Liver (tissue), 3 donors: ENCODE measurements at regions not wholly inside any gene's neighbourhood (a gene's known extent, or its start where the extent isn't known, plus 50 kb on each side); places are given as distances from the start of the nearest gene placed in this dataset.

Experiments
- TAF1 ChIP-seq: conservative IDR thresholded peaks from 2 replicates; pipeline ENCODE4 v1.6.1; 2016; ENCODE audit warnings: antibody characterized with exemption, mild to moderate bottlenecking
- TF ChIP-seq, protein P1 (sequence below): fragments of 150-350 bp; IDR thresholded peaks from 2 replicates; pipeline ENCODE4 v1.5.1; 2017; ENCODE audit warnings: improper control_type of control experiment, low read depth, low read length; ENCODE audit not compliant: missing input control
- donor health status: healthy.
- donor health status: healthy.

DNA sequence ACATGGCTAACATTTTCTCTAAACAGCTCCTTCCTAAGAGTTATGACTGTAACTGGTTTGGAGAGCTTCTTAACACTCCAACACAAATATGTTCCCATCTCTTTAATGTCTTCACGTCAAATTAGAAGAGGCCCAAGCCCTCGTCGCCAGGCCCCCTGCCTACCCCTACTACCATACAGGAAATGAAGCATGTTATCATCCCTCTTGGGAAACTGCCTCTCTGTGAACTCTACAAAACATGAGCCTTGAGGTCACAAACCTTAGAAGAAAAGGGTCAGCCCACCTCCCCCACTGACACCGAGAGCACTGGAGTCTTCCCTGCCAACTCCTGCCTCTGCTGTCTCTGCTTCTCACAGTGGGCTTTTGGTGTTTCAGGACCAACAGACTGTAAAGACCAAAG, 243.1 kb upstream of the STT3B start:
- TF ChIP-seq, protein P1, sequence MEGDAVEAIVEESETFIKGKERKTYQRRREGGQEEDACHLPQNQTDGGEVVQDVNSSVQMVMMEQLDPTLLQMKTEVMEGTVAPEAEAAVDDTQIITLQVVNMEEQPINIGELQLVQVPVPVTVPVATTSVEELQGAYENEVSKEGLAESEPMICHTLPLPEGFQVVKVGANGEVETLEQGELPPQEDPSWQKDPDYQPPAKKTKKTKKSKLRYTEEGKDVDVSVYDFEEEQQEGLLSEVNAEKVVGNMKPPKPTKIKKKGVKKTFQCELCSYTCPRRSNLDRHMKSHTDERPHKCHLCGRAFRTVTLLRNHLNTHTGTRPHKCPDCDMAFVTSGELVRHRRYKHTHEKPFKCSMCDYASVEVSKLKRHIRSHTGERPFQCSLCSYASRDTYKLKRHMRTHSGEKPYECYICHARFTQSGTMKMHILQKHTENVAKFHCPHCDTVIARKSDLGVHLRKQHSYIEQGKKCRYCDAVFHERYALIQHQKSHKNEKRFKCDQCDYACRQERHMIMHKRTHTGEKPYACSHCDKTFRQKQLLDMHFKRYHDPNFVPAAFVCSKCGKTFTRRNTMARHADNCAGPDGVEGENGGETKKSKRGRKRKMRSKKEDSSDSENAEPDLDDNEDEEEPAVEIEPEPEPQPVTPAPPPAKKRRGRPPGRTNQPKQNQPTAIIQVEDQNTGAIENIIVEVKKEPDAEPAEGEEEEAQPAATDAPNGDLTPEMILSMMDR, result no peak
- TF ChIP-seq TAF1, result no peak
